ENCODE measurements at regions not wholly inside any gene's neighbourhood (a gene's known extent, or its start where the extent isn't known, plus 50 kb on each side); places are given as distances from the start of the nearest gene placed in this dataset.
"Not testable (repeated sequence)": the region's sequence is repeated elsewhere in the genome, so short reads cannot be mapped to it uniquely, and the experiment has no call there.

DNA sequence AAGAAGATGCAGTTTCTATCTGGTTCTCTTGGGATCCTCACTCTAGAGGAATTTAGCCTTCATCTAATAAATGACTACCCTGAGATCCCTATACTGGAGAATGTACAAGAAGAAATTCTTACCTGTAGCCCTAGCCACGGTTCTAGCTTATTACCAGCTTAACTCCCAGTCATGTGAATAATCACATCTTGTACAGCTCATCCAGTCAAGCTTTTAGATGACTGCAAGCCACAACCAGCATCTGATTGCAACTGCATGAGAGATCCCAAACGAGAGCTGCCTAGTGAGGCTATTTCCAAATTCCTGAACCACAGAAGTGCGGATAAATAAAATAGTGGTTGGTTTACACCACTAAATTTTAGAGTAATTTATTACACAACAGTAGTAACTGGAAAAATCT, 196.0 kb upstream of the CPHXL start:
- intact Hi-C loops (cut with micrococcal nuclease) = no loop called here

DNA sequence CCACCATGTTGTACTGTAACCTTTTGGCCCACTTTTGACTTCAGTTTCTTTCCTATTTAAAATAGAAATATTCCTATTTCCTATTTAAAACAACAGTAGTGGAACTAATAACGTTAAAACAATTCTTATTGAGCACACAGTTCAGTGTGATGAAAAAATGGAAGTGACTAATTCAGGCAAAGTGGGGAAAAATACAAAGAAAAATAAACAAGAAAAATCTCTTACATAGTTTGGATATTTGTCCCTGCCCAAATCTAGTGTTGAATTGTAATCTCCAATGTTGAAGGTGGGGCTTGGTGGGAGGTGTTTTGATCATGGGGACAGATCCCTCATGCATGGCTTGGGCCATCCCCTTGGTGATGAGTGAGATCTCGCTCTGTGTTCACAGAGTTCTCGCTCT, 198.1 kb upstream of the CPHXL start:
- intact Hi-C loops (cut with micrococcal nuclease) = no loop called here

DNA sequence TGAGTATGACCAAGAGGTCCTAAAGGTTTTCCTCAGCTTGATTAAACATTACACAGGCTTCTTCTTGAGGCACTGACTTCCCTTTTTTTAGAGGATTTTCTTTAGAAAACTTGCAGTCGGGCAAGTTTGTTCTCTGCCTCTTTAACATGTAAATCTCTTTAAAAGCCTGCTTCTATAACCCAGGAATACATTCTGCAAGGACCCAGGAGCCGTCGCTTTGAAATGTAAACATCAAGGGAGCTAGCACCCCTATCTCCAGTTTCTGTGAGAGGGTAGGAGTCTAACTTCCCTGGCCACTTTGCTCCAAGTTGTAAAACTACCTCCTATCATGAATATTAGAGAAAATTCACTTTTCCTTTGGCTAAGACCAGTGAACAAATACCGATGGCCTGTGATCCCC, 201.5 kb upstream of the CPHXL start:
- intact Hi-C loops (cut with micrococcal nuclease) = no loop called here

DNA sequence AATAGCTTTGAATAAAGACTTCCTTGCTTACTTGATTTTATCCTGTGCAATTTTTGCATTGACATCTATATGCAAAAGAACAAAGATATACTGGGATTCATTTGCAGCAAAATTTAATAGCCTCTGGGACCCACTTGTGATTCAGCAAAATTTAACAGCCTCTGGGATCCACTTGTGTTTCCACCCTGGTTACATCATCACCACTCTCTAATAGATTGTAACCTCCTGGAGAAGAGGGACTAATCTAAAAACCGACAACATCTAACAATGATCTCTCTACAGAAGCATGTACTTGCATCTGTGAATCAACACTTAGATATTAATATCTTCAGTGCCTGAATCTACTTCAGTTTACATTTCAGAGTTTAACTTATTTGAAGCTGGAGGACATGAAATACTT, 202.0 kb upstream of the CPHXL start:
- intact Hi-C loops (cut with micrococcal nuclease) = no loop called here

GRCh38 chr16:75929046-75929445, 202.8 kb upstream of the CPHXL start:
- intact Hi-C loops (cut with micrococcal nuclease) = no loop called here

GRCh38 chr16:75931043-75931442, 204.8 kb upstream of the CPHXL start:
- intact Hi-C loops (cut with micrococcal nuclease) = no loop called here

GRCh38 chr16:75931970-75932369, 205.7 kb upstream of the CPHXL start:
- intact Hi-C loops (cut with micrococcal nuclease) = no loop called here

GRCh38 chr16:75938818-75939217, 212.5 kb upstream of the CPHXL start:
- intact Hi-C loops (cut with micrococcal nuclease) = no loop called here

DNA sequence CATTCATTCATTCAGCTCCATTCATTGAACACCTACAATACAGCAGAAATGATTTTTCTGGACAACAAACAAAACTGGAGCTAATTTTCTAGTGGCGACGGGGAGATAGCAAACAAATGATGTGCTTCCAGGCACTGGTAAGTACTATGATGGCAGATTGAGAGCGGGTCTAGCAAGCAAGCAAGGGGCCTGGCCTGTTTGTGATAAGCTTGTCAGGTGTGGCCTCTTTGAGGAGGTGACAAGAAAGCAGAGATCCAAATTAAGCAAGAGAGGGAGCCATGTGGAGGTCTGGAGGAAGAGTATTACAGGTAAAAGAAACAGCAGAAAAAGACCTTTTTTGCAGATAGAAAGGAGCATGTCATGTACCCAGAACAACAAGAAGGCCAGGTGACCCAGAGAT, 216.1 kb upstream of the CPHXL start:
- intact Hi-C loops (cut with micrococcal nuclease) = no loop called here

- intact Hi-C loops (cut with micrococcal nuclease) = no loop called here
Observed at GRCh38 chr16:75942936-75943335, 216.6 kb upstream of the CPHXL start.

DNA sequence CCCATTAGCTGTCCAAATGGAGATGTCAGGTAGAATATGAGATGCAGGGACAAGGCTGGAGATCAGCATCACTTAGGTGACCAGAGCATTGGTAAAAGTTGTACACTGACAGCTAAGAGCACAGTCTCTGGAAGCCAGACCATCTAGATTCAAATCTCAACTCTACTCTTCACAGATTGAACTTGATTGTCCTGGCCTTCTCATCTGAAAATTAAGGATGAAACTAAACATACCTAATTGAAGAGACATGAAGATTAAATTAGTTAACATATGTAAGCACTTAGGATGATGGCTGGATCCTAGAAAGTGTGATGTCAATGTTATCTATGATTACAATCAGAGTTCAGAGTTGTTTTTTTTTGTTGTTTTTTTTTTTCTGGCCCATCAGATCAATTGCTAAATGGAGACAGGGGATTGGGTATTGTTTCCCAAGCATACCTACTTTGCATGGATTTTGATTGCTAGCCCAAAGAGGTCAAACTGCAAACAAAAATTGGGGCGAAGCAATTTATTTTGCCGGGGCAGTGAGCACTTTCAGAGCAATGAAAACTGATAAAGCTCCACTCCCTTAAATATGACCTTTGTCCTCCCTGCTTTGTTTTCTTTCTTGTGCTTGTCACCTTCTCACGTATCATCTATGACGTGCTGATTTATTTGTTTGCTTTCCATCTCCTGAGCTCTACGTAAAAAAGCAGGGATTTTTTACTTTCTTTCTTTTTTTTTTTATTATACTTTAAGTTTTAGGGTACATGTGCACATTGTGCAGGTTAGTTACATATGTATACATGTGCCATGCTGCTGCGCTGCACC, 217.6 kb upstream of the CPHXL start:
- intact Hi-C loops (cut with micrococcal nuclease) = no loop called here

GRCh38 chr16:75945916-75946457, 219.7 kb upstream of the CPHXL start:
- intact Hi-C loops (cut with micrococcal nuclease) = no loop called here

DNA sequence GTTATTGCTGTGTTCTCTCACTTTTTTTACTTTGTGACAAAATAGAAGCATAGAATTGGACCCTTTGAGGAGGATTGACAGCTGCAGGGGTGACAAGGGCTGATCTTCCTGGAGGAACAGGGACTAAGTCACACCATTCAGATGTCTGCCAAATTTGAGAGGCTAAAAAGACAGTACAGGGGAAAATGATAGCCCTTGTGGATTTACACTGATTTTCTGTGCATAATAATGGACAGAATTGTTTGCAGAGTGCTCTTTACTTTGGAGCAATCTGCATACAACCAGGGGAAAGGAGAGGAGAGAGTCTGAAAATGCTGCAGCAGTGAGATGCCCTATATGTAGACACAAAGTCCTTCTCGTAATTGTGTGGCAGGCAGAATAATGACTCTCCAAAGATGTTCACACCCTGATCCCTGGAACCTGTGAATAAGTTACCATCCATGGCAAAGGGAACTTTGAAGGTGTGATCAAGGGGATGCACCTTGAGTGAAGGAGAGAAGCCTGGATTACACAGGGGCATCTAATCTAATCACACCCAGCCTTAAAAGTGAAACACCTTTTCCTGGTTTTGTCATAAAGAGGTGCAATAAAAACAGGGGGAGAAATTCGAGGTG, 221.4 kb upstream of the CPHXL start:
- intact Hi-C loops (cut with micrococcal nuclease) = no loop called here

DNA sequence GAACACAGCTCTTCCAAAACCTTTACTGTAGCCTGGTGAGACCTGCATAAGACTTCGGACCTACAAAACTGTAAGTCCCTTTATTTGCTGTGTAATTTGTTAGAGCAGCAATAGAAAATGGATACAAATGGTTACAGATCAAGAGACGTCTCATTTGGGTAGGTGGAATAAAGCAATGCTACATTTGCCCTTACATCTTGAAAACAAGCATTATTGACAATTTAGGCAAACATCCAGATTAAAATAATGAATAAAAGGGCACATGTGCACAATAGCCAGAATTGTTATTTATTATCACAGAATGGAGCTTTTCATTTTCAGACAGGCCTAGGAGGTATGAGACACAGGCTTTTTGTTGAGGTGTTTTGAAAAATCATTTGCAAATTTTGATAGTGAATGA, 222.2 kb upstream of the CPHXL start:
- intact Hi-C loops (cut with micrococcal nuclease) = no loop called here

GRCh38 chr16:75948886-75949285, 222.6 kb upstream of the CPHXL start:
- intact Hi-C loops (cut with micrococcal nuclease) = no loop called here

- intact Hi-C loops (cut with micrococcal nuclease) = no loop called here
Observed at GRCh38 chr16:75952124-75952523, 225.8 kb upstream of the CPHXL start.

GRCh38 chr16:75957870-75958269, 231.6 kb upstream of the CPHXL start:
- intact Hi-C loops (cut with micrococcal nuclease) = no loop called here

- intact Hi-C loops (cut with micrococcal nuclease) = no loop called here
Observed at GRCh38 chr16:75965504-75966374, 239.4 kb upstream of the CPHXL start.

DNA sequence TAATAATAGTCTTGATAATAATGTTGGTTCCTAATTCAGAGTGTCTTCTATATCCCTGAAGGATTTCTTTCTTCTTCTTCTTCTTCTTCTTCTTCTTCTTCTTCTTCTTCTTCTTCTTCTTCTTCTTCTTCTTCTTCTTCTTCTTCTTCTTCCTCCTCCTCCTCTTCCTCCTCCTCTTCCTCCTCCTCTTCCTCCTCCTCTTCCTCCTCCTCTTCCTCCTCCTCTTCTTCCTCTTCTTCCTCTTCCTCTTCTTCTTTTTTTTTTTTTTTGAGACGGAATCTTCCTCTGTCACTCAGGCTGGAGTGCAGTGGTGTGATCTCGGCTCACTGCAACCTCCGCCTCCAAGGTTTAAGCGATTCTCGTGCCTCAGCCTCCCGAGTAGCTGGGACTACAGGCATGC, 242.8 kb upstream of the CPHXL start:
- intact Hi-C loops (cut with micrococcal nuclease) = not testable (repeated sequence)

GRCh38 chr16:75971334-75971733, 245.0 kb upstream of the CPHXL start:
- intact Hi-C loops (cut with micrococcal nuclease) = no loop called here

DNA sequence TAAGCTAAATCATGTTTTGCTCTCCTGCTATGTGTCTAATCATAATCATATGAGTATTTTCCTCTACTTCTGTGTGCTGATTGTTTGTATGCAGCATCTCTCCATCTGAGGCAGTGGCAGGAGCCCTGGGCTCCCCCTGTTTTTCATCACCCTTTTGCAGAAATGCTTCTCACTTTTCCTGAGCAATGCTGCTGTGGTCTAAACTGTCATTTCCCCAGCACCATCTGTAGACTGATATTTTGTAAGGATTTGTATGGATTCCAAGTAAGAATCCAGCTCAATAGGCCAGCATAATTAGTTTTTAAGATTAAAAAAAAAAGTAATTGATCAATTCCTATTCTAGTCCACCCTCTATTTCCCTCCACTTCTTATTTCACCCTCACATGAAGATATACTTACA, 257.0 kb upstream of the CPHXL start:
- intact Hi-C loops (cut with micrococcal nuclease) = no loop called here

Data from T-helper 2 cell treated with Interferon-gamma antibody and Interleukin-4, amounts not matched to agents 100 ng/mL and 5 ng/mL, for 36 hours (primary cell).